ENCODE measurements at regions not wholly inside any gene's neighbourhood (a gene's known extent, or its start where the extent isn't known, plus 50 kb on each side); places are given as distances from the start of the nearest gene placed in this dataset.

- no peak for ATAC-seq
- TF ChIP-seq TSHZ2 (CRISPR knock-in tag; IDR thresholded peaks at IDR 0.05) (no peak), OSR1 (CRISPR knock-in tag; IDR thresholded peaks at IDR 0.05) (no peak), GLIS3 (CRISPR knock-in tag; IDR thresholded peaks at IDR 0.05) (no peak)
These were observed 519.8 kb downstream of the BRD1 start for GRCh38 chr22:49307870-49308269.

GRCh38 chr22:49307481-49307830 lies 520.2 kb downstream of the BRD1 start:
- TF ChIP-seq BACH2 (CRISPR knock-in tag; IDR thresholded peaks at IDR 0.05; ENCODE audit: borderline replicate concordance) = no peak
- no peak for TF ChIP-seq TSHZ2 (CRISPR knock-in tag; IDR thresholded peaks at IDR 0.05)
- TF ChIP-seq ARNTL (CRISPR knock-in tag; IDR thresholded peaks at IDR 0.05; ENCODE audit: borderline replicate concordance, low read depth) = no peak
- no peak for TF ChIP-seq RARB (CRISPR knock-in tag; IDR thresholded peaks at IDR 0.05)
- TF ChIP-seq PATZ1 (CRISPR knock-in tag; IDR thresholded peaks at IDR 0.05; ENCODE audit: borderline replicate concordance) = no peak
- TF ChIP-seq, protein P1, sequence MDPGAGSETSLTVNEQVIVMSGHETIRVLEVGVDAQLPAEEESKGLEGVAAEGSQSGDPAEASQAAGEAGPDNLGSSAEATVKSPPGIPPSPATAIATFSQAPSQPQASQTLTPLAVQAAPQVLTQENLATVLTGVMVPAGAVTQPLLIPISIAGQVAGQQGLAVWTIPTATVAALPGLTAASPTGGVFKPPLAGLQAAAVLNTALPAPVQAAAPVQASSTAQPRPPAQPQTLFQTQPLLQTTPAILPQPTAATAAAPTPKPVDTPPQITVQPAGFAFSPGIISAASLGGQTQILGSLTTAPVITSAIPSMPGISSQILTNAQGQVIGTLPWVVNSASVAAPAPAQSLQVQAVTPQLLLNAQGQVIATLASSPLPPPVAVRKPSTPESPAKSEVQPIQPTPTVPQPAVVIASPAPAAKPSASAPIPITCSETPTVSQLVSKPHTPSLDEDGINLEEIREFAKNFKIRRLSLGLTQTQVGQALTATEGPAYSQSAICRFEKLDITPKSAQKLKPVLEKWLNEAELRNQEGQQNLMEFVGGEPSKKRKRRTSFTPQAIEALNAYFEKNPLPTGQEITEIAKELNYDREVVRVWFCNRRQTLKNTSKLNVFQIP (CRISPR knock-in tag; IDR thresholded peaks at IDR 0.05; ENCODE audit: borderline replicate concordance, low read depth) = no peak
- no peak for ATAC-seq

GRCh38 chr22:49306632-49307480 lies 520.8 kb downstream of the BRD1 start:
- ATAC-seq = no peak
- no peak for TF ChIP-seq CSDC2 (CRISPR knock-in tag; IDR thresholded peaks at IDR 0.05)
- TF ChIP-seq, protein P2, sequence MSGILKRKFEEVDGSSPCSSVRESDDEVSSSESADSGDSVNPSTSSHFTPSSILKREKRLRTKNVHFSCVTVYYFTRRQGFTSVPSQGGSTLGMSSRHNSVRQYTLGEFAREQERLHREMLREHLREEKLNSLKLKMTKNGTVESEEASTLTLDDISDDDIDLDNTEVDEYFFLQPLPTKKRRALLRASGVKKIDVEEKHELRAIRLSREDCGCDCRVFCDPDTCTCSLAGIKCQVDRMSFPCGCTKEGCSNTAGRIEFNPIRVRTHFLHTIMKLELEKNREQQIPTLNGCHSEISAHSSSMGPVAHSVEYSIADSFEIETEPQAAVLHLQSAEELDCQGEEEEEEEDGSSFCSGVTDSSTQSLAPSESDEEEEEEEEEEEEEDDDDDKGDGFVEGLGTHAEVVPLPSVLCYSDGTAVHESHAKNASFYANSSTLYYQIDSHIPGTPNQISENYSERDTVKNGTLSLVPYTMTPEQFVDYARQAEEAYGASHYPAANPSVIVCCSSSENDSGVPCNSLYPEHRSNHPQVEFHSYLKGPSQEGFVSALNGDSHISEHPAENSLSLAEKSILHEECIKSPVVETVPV (CRISPR knock-in tag; IDR thresholded peaks at IDR 0.05) = no peak
- TF ChIP-seq PPARA (CRISPR knock-in tag; IDR thresholded peaks at IDR 0.05; ENCODE audit: borderline replicate concordance) = no peak
- TF ChIP-seq TSHZ2 (CRISPR knock-in tag; IDR thresholded peaks at IDR 0.05) = no peak
- no peak for TF ChIP-seq OSR1 (CRISPR knock-in tag; IDR thresholded peaks at IDR 0.05)
- TF ChIP-seq, protein P1 (CRISPR knock-in tag; IDR thresholded peaks at IDR 0.05; ENCODE audit: borderline replicate concordance, low read depth) = no peak
- TF ChIP-seq SNAI2 (CRISPR knock-in tag; IDR thresholded peaks at IDR 0.05) = no peak
- TF ChIP-seq ZC3H10 (CRISPR knock-in tag; IDR thresholded peaks at IDR 0.05) = no peak
- TF ChIP-seq ZNF70 (CRISPR knock-in tag; IDR thresholded peaks at IDR 0.05) = no peak
- TF ChIP-seq, protein P3, sequence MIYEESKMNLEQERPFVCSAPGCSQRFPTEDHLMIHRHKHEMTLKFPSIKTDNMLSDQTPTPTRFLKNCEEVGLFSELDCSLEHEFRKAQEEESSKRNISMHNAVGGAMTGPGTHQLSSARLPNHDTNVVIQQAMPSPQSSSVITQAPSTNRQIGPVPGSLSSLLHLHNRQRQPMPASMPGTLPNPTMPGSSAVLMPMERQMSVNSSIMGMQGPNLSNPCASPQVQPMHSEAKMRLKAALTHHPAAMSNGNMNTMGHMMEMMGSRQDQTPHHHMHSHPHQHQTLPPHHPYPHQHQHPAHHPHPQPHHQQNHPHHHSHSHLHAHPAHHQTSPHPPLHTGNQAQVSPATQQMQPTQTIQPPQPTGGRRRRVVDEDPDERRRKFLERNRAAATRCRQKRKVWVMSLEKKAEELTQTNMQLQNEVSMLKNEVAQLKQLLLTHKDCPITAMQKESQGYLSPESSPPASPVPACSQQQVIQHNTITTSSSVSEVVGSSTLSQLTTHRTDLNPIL (CRISPR knock-in tag; IDR thresholded peaks at IDR 0.05; ENCODE audit: low read depth) = no peak
- TF ChIP-seq ZFP30 (CRISPR knock-in tag; IDR thresholded peaks at IDR 0.05) = no peak

All from SK-N-SH treated with all-trans-retinoic acid at 6 μM for 48 hours (cell line).